Gastroesophageal sphincter (tissue), 3 donors: ENCODE measurements at regions not wholly inside any gene's neighbourhood (a gene's known extent, or its start where the extent isn't known, plus 50 kb on each side); places are given as distances from the start of the nearest gene placed in this dataset.

Experiments used
- POLR2A ChIP-seq, 2 donors: fragments of 450-650 bp; IDR thresholded peaks; one replicate each; pipeline ENCODE4 v1.6.1; 2017; ENCODE audit warnings: antibody characterized with exemption in 2 of 2, mild to moderate bottlenecking in 2 of 2, moderate library complexity in 1 of 2
- TF ChIP-seq, protein P1 (sequence below), 4 experiments: fragments of 200-600 bp in 2 of 4; fragments of 450-650 bp in 2 of 4; sonication (generic) in 1 of 4; IDR thresholded peaks; one replicate each; pipeline ENCODE4 v1.5.1; 2017 to 2019; ENCODE audit warnings: antibody characterized with exemption in 4 of 4, mild to moderate bottlenecking in 2 of 4, moderate library complexity in 2 of 4

DNA sequence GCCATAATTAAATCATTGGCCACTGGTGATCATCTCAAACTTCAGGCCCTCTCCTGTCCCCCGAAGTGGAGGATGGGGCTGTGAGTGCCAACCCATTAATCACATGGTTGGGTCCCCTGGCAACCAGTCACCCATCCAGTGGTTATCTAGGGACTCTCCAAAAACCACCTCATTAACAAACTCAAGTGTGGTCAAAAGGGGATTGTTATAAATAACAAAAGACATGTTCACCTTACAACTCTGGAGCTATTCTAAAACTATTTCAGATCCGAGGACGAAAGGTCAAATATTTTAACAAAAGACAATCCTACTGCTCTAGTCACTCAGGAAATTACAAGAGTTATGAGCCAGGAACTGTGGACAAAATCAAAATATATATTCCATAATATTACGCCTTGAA, 60.0 kb upstream of the PRNP start:
- TF ChIP-seq, protein P1, sequence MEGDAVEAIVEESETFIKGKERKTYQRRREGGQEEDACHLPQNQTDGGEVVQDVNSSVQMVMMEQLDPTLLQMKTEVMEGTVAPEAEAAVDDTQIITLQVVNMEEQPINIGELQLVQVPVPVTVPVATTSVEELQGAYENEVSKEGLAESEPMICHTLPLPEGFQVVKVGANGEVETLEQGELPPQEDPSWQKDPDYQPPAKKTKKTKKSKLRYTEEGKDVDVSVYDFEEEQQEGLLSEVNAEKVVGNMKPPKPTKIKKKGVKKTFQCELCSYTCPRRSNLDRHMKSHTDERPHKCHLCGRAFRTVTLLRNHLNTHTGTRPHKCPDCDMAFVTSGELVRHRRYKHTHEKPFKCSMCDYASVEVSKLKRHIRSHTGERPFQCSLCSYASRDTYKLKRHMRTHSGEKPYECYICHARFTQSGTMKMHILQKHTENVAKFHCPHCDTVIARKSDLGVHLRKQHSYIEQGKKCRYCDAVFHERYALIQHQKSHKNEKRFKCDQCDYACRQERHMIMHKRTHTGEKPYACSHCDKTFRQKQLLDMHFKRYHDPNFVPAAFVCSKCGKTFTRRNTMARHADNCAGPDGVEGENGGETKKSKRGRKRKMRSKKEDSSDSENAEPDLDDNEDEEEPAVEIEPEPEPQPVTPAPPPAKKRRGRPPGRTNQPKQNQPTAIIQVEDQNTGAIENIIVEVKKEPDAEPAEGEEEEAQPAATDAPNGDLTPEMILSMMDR (IDR thresholded peaks at IDR 0.05), result no peak
- TF ChIP-seq POLR2A (IDR thresholded peaks at IDR 0.05), result no peak
